ENCODE measurements at regions not wholly inside any gene's neighbourhood (a gene's known extent, or its start where the extent isn't known, plus 50 kb on each side); places are given as distances from the start of the nearest gene placed in this dataset.

GRCh38 chr15:94917068-94917467 is 685.7 kb downstream of the MCTP2 start:
- TF ChIP-seq ZNF70 (CRISPR knock-in tag; IDR thresholded peaks at IDR 0.05) (no peak), PATZ1 (CRISPR knock-in tag; IDR thresholded peaks at IDR 0.05; ENCODE audit: borderline replicate concordance) (no peak), OSR1 (CRISPR knock-in tag; IDR thresholded peaks at IDR 0.05) (no peak), CREB5 (CRISPR knock-in tag; IDR thresholded peaks at IDR 0.05; ENCODE audit: low read depth) (no peak)

All from SK-N-SH treated with all-trans-retinoic acid at 6 μM for 48 hours (cell line).